Lower lobe of right lung (tissue), 2 donors: ENCODE measurements at regions not wholly inside any gene's neighbourhood (a gene's known extent, or its start where the extent isn't known, plus 50 kb on each side); places are given as distances from the start of the nearest gene placed in this dataset.

Source experiments
- ATAC-seq, 2 donors: fragments of 200-7000 bp; cut with Tn5 transposase; one replicate each; pipeline ENCODE4 v1.9.1; 2020 to 2022; ENCODE audit warnings: mild to moderate bottlenecking in 2 of 2, moderate library complexity in 2 of 2
- DNase-seq: peaks from one replicate; pipeline ENCODE4 v3.0.0-alpha.2; 2020
- H3K27ac ChIP-seq: fragments of 200-600 bp; one replicate; pipeline ENCODE4 v1.8.0; 2022
- H3K27me3 ChIP-seq: fragments of 200-600 bp; one replicate; pipeline ENCODE4 v1.8.0; 2022; ENCODE audit warnings: low read depth
- H3K36me3 ChIP-seq: fragments of 200-600 bp; one replicate; pipeline ENCODE4 v1.8.0; 2022; ENCODE audit warnings: mild to moderate bottlenecking
- H3K4me1 ChIP-seq: fragments of 200-600 bp; one replicate; pipeline ENCODE4 v1.8.0; 2022
- H3K4me3 ChIP-seq: fragments of 200-600 bp; one replicate; pipeline ENCODE4 v1.8.0; 2022; ENCODE audit warnings: mild to moderate bottlenecking
- H3K9me3 ChIP-seq: fragments of 200-600 bp; one replicate; pipeline ENCODE4 v1.8.0; 2022
- intact Hi-C: fragments of 100-400 bp; cut with DNase I; formaldehyde crosslinking; loops from one replicate; pipeline ENCODE4 v1.11.0; 2022
- TF ChIP-seq, protein P1 (sequence below): fragments of 200-600 bp; IDR thresholded peaks from one replicate; pipeline ENCODE4 v1.8.0; 2022; ENCODE audit warnings: antibody characterized with exemption, mild to moderate bottlenecking
- donor health status: DM: no; HTN: yes; CAD: no; lungs with severe emphysema.

DNA sequence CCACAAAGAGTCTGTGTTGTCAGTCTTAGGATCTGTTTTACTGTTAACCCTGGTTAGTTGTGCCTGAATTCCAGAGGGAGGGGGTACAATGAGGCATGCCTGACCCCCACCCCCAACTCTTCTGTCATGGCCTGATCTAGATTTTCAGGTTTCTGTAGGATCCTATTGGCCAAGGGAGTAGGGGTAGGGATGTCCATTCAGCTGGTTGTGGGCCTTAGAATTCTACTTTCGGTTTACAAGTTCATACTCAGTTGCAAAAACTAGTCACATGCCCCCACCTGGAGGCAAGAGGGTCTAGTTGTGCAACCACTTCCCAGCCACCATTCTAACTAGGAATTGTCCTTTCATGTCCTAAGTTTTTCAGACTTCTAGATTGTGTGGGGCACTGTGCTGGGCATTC lies 94.3 kb upstream of the MBNL2 start:
- Histone ChIP-seq H3K9me3 (no peaks in the 10 kb centered on the region), H3K27ac (no peak overlapping the region), H3K36me3 (no peaks in the 10 kb centered on the region), H3K4me3 (no peak overlapping the region), H3K4me1 (peaks cover 29% of the 10 kb centered on the region), H3K27me3 (no peaks in the 10 kb centered on the region)
- TF ChIP-seq, protein P1, sequence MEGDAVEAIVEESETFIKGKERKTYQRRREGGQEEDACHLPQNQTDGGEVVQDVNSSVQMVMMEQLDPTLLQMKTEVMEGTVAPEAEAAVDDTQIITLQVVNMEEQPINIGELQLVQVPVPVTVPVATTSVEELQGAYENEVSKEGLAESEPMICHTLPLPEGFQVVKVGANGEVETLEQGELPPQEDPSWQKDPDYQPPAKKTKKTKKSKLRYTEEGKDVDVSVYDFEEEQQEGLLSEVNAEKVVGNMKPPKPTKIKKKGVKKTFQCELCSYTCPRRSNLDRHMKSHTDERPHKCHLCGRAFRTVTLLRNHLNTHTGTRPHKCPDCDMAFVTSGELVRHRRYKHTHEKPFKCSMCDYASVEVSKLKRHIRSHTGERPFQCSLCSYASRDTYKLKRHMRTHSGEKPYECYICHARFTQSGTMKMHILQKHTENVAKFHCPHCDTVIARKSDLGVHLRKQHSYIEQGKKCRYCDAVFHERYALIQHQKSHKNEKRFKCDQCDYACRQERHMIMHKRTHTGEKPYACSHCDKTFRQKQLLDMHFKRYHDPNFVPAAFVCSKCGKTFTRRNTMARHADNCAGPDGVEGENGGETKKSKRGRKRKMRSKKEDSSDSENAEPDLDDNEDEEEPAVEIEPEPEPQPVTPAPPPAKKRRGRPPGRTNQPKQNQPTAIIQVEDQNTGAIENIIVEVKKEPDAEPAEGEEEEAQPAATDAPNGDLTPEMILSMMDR = no peak
- intact Hi-C loops = no loop called here
- DNase-seq (no peak), ATAC-seq (peak in 1 of 2 donors; percentile 3)

DNA sequence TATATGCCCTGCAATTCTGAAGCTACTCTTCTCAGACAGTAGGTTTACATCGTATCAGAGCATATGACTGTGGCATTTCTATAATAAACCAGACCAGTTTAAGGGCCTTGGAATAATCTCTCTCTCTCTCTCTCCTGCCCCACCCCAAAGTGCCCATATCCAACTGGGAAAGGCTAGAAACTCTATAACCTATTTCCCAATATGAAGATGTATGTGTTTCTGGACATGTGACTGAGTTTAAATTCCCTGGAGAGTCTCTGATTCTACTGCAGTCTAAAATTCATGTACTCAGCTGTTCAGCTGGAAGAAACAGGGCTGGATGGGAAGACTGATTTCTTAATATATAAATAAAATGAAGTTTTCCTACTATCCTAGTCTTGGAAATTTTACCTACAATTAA lies 91.9 kb upstream of the MBNL2 start:
- Histone ChIP-seq H3K4me1 (peaks cover 11% of the 10 kb centered on the region), H3K36me3 (no peaks in the 10 kb centered on the region), H3K27ac (no peak overlapping the region), H3K27me3 (no peaks in the 10 kb centered on the region), H3K4me3 (no peak overlapping the region), H3K9me3 (no peaks in the 10 kb centered on the region)
- intact Hi-C loops = no loop called here
- ATAC-seq (no peak), DNase-seq (no peak)
- TF ChIP-seq, protein P1 = no peak

DNA sequence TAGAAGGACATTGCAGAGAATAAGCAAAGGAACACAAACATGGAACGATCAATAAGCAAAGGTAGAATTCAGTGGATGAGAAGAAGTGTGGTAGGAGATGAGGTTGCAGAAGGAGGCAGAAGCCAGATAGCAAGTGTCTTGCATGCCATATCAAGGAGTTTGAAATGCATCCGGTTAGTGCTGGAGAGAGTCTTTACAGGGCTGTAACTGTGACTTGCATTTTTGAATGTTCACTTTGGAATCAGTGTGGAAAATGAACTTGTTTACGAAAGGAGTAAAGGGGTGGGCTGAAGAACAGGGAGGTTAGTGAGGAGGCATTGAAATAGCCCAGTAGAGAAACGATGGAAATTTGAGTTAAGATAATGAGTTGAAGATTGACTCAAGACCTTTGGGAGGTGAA lies 90.7 kb upstream of the MBNL2 start:
- Histone ChIP-seq H3K9me3 (no peaks in the 10 kb centered on the region), H3K36me3 (no peaks in the 10 kb centered on the region), H3K27ac (no peak overlapping the region), H3K27me3 (no peaks in the 10 kb centered on the region), H3K4me3 (no peak overlapping the region), H3K4me1 (no peaks in the 10 kb centered on the region)
- intact Hi-C loops = no loop called here
- DNase-seq (no peak), ATAC-seq (no peak)
- TF ChIP-seq, protein P1 = no peak

DNA sequence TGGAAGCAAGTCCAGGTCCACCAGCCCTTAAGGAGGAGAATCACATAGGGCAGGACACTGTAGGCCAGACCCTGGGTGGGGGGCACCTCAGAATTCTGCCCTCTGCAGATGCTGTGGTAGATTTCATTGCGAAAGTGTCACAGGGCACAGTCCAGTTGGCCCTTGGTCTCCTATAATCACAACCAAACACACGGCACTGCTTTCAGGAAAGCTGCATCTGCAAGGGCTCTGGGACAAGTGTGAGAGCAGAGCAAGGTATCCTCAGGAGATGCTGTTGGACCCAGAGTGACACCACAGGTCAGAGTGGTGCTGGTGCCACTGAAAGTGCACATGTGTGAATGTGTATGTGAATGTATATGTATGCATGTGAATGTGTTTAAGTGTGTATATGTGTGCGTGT lies 88.6 kb upstream of the MBNL2 start:
- intact Hi-C loops = no loop called here
- no peak overlapping the region for H3K27ac ChIP-seq
- peak in 1 of 2 donors; percentile 10 for ATAC-seq
- DNase-seq = no peak
- no peaks in the 10 kb centered on the region for H3K36me3 ChIP-seq
- no peaks in the 10 kb centered on the region for H3K27me3 ChIP-seq
- no peaks in the 10 kb centered on the region for H3K9me3 ChIP-seq
- no peaks in the 10 kb centered on the region for H3K4me1 ChIP-seq
- TF ChIP-seq, protein P1 = no peak
- no peak overlapping the region for H3K4me3 ChIP-seq

DNA sequence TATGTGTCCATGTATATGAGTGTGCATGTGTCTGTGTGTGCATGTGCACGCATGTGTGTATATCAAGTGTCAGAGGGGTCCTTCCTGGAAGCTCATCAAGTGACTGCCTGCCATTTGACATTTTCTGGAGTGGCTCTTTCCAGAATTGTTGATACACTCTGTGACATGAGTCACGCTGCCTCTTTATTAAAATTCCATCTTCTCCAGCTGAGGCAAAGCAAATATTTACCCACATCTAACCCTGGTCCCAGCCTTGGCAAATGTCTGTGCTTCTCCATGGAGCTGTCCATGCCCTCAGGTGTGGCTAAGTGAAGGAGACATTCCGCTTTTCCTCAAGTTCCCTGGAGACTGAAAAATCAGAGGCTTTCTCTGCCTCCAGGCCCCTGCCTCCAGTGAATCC lies 88.2 kb upstream of the MBNL2 start:
- intact Hi-C loops = no loop called here
- DNase-seq (no peak), ATAC-seq (peak; percentile 86 to 95)

More for the DNA sequence above, 88.2 kb upstream of the MBNL2 start:
- no peak overlapping the region for H3K4me3 ChIP-seq
- H3K27ac ChIP-seq = no peak overlapping the region
- H3K27me3 ChIP-seq = no peaks in the 10 kb centered on the region
- H3K9me3 ChIP-seq = no peaks in the 10 kb centered on the region
- TF ChIP-seq, protein P1 = no peak
- no peaks in the 10 kb centered on the region for H3K4me1 ChIP-seq
- no peaks in the 10 kb centered on the region for H3K36me3 ChIP-seq
